HG03520 (cell line): ENCODE measurements at regions not wholly inside any gene's neighbourhood (a gene's known extent, or its start where the extent isn't known, plus 50 kb on each side); places are given as distances from the start of the nearest gene placed in this dataset.

Experiments used
- ATAC-seq: cut with Tn5 transposase; IDR thresholded peaks from one replicate; pipeline ENCODE4 v1.9.1; 2021; ENCODE audit warnings: mild to moderate bottlenecking, moderate library complexity; ENCODE audit not compliant: unreplicated experiment

- no peak for ATAC-seq
Observed at GRCh38 chr1:163013826-163014600, 55.1 kb upstream of the RGS4 start.

GRCh38 chr1:163006051-163006834 is 62.9 kb upstream of the RGS4 start:
- no peak for ATAC-seq

GRCh38 chr1:162997499-162998285 is 71.5 kb upstream of the RGS4 start:
- no peak for ATAC-seq

GRCh38 chr1:162996261-162996660 is 72.9 kb upstream of the RGS4 start:
- ATAC-seq, result no peak

GRCh38 chr1:162994921-162995320 is 74.2 kb upstream of the RGS4 start:
- no peak for ATAC-seq

- ATAC-seq, result no peak
Observed at GRCh38 chr1:162993846-162994245, 75.3 kb upstream of the RGS4 start.

GRCh38 chr1:162992945-162993344 is 76.2 kb upstream of the RGS4 start:
- ATAC-seq, result no peak

- ATAC-seq, result no peak
Observed at GRCh38 chr1:162991444-162991843, 77.7 kb upstream of the RGS4 start.

GRCh38 chr1:162990665-162991064 is 78.5 kb upstream of the RGS4 start:
- no peak for ATAC-seq

GRCh38 chr1:162988869-162989268 is 80.3 kb upstream of the RGS4 start:
- ATAC-seq, result no peak

- ATAC-seq, result no peak
Observed at GRCh38 chr1:162987866-162988265, 81.3 kb upstream of the RGS4 start.

GRCh38 chr1:162985816-162986435 is 83.2 kb upstream of the RGS4 start:
- no peak for ATAC-seq

- ATAC-seq, result no peak
Observed at GRCh38 chr1:162984699-162985098, 84.5 kb upstream of the RGS4 start.

- ATAC-seq, result no peak
Observed at GRCh38 chr1:162983671-162984425, 85.3 kb upstream of the RGS4 start.

GRCh38 chr1:162982364-162982763 is 86.8 kb upstream of the RGS4 start:
- ATAC-seq, result no peak

GRCh38 chr1:162977944-162978568 is 91.1 kb upstream of the RGS4 start:
- ATAC-seq, result no peak

- ATAC-seq, result no peak
Observed at GRCh38 chr1:162976628-162977027, 92.5 kb upstream of the RGS4 start.

GRCh38 chr1:162974810-162975209 is 94.4 kb upstream of the RGS4 start:
- ATAC-seq, result no peak

- no peak for ATAC-seq
Observed at GRCh38 chr1:162973381-162973795, 95.8 kb upstream of the RGS4 start.

- no peak for ATAC-seq
Observed at GRCh38 chr1:162972773-162973172, 96.4 kb upstream of the RGS4 start.
